Activated CD4-positive, alpha-beta T cell treated with anti-CD3 and anti-CD28 coated beads, Interleukin-2, amount 50 U/mL, for 4 hours (primary cell): ENCODE measurements at regions not wholly inside any gene's neighbourhood (a gene's known extent, or its start where the extent isn't known, plus 50 kb on each side); places are given as distances from the start of the nearest gene placed in this dataset.
A peak's percentile ranks its signal among the peaks of the same experiment; 100 is the strongest.

Experiments used
- DNase-seq, 2 experiments: peaks; one replicate each; pipeline ENCODE4 v3.0.0-alpha.2; 2020

DNA sequence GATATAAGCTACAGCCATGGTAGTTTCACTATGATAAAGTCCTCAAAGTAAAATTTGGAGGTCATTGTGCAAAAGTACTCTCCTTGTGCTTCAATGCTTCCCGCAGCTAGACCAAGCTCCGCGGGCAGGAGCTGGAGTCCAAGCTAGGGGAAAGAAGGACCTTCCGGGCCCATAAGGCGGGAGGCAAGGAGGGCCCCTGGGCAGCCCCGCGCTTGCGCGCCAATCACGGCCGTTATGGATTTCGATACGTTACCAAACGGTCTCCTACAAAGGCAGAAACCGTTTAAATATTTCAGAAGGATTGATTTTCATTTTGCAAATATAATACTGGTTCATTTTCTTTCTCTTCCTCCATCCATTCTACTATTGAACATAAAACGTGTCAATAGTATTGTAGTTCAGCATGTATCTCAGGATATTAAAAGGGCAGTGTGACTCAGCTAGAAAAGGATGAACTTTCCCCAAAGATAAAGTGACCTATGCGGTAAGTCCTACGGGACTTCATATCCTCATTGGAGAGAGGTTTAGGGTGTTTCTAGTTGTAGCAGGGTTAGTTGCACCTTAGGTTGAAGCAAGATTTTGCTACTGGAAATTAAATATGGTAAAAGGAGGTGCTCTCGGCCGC lies 128.0 kb downstream of the KIF20B start:
- no peak for DNase-seq

- DNase-seq, result no peak
Observed at GRCh38 chr10:89829887-89830269, 128.5 kb downstream of the KIF20B start.

GRCh38 chr10:89830624-89831023 lies 129.2 kb downstream of the KIF20B start:
- DNase-seq, result no peak

DNA sequence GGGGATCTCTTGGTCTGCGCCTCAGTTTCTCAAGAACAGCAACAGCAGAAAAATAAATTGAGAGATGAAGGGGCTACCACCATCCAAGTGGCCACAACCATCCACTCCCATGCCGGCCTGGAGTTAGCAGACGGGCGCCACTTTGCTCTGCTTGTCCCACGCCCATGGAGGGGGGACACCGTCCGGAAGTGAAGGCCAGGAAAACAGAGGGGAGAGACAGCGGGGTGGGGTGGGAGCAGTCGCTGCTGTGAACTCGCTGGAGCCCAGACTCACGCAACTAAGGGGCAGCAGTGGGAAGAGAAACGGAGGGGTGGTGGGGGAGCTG lies 135.4 kb downstream of the KIF20B start:
- DNase-seq, result no peak

DNA sequence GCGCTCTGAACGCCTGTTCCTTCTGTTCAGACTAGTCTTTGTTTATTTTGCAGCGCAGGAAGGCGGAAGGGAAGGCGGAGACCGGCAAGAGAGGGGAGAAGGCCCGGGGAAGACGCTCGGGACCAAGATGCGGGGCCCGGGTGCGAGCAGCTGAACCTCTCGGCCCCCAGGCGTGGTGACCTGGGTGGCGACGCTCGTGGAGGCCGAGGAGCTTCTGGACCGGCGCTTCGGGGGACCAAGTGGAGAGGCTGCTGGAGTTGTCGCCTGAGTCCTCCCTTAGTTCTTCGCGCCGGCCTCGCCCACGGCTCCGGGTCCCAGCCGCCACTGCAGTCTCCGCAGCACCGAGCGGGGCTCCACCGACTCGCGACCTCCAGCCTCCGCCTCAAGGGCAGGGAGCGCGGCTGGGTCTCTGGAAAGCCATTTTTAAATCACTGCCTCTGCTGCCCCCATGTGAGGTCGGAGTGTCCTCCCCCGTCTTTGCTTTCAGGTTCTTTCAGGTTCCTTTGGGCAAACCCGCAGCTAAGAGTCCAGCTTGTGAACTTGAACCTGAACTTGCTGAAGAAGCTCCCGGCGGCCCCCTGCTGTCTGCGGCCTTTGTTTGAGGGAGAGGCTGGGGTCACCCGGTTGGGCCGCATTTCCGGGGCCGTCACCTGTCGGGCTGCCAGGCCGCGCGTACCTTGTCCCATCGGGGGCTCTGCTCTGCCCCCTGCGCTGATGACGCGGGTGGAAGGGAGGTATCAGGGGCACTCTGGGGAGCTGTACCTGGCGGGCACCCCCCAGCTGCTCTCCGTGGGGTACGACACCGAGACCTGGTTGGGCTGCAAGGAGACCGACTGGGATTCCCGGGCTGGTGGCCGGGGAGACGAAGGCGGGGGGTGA lies 136.0 kb downstream of the KIF20B start:
- DNase-seq, result peak in 1 of 2 experiments; percentile 9

GRCh38 chr10:89838044-89838615 lies 136.7 kb downstream of the KIF20B start:
- no peak for DNase-seq

- no peak for DNase-seq
Observed at GRCh38 chr10:89845541-89846280, 144.3 kb downstream of the KIF20B start.

- DNase-seq, result no peak
Observed at GRCh38 chr10:89846281-89846630, 144.9 kb downstream of the KIF20B start.

- DNase-seq, result no peak
Observed at GRCh38 chr10:89846786-89847185, 145.4 kb downstream of the KIF20B start.

GRCh38 chr10:89852872-89853271 lies 151.5 kb downstream of the KIF20B start:
- no peak for DNase-seq

- DNase-seq, result no peak
Observed at GRCh38 chr10:89853781-89854191, 152.4 kb downstream of the KIF20B start.

DNA sequence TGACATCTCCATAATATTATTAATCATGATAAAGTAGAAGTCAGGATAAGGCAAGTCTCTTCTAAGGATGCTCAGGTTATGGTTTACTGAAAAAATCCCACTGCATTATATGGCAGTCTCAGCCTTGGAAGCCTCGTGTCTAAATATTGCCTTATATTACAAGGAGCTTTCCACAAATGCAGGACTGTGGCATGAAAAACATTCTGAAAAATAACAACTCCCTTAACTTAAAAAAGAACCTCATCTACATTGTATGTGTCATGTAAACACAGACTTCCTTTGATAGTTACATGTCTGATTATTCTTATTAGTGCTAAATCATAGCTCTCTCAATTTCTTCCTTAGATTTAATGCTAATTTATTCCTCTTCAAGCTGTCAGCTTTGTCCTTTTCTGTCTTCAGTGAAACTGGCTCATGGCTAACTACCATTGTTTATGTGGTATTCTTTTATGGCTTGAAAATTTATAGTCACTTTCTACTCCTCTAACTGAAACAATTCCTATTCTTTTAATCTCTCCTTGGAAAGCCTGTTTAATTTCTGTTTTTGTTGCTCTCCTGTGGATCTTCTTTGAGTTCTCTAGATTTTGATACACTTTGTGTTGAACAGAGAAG lies 156.1 kb downstream of the KIF20B start:
- DNase-seq, result no peak

DNA sequence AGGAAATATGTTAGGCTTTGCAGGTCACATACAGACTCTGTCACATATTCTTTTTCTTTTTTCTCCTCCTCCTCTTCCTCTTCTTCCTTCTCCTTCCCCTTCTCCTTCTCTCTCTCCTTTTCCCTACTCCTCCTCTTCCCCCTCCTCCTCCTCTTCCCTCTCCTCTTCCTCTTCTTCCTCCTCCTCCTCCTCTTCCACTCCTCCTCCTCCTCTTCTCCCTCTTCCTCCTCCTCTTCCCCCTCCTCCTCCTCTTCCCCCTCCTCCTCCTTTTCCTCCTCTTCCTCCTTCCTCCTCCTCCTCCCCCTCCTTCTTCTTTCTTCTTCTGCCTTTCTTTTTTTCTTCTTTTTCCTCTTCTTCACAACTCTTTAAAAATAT lies 159.8 kb downstream of the KIF20B start:
- no peak for DNase-seq

DNA sequence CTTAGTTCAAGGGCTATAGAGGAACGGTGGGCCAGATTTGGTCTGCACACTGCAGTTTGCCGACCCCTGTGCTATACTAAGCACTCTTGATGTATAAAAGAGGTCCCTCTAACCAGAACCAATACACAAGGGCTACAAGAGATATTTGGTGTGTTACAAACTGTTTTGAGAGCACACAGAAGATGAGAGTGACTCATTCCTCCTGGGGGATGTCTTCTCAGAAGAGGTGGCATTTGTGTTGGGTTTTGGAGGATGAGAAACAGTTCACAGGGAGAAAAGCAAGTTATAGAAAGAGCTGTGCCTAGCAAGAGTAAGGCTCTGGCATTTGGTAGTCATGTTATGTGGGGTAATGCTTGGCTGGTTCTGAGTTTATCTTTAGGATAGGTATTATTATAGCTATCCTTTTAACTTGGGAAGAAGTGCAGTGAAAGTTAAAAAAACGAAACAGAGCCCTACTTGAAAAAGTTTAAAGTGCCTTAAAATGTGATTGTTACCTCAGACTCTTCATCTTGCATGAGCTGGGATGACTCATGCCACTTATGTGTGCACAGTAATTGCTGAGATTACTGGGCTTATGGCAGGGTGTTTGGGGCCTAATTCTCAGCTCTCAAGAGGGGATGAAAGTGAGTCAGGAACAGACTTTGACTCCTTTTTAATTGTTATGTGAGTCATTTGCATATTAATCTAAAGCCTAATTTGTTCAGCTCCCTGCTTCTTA lies 160.4 kb downstream of the KIF20B start:
- peak in 1 of 2 experiments; percentile 6 for DNase-seq

GRCh38 chr10:89867964-89868363 lies 166.6 kb downstream of the KIF20B start:
- DNase-seq, result no peak

- no peak for DNase-seq
Observed at GRCh38 chr10:89869180-89869579, 167.8 kb downstream of the KIF20B start.

DNA sequence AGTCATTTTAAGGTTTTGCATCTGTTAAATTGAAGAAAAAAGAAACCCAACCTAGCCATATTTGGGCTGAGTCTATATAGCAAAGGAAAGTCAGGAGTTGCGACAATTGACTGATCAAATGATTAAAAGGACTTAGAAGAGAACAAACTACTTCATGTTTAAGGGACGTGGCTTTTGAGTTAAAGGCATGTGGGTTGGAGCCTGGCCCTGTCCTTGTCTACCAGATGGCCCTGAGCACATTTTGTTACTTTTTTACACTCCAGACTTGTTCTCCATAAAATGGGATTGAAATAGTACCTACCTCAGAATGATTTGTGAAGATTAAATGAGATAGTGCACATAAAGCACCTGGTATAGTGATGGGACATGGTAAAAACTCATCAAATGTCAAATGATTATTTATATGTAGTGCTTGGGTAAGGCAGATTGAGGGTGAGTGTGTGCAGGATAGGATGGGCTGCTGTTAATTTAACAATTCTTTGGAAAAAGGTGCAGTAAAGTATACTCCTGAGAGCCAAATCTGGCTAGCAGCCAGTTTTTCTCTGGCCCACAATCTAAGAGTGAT lies 168.3 kb downstream of the KIF20B start:
- no peak for DNase-seq

DNA sequence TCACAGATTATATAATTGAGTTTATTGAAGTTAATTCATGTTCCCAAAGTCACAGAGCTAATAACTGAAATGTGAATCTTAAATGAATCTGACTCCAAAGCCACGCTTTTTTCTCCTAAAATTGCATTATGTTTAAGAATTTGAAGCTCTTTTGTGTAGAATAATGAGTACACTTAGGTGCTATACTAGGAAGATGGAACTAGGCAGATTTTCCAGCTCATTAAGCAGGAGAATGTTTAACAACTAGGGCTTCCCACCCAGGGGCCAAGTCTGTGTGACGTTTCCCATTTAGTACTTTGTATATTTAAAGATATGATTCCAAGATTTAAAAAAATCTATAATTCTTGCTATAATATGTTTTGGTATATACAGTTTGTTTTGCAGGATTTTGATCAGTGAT lies 169.5 kb downstream of the KIF20B start:
- DNase-seq, result no peak

GRCh38 chr10:89873055-89873454 lies 171.7 kb downstream of the KIF20B start:
- DNase-seq, result no peak

DNA sequence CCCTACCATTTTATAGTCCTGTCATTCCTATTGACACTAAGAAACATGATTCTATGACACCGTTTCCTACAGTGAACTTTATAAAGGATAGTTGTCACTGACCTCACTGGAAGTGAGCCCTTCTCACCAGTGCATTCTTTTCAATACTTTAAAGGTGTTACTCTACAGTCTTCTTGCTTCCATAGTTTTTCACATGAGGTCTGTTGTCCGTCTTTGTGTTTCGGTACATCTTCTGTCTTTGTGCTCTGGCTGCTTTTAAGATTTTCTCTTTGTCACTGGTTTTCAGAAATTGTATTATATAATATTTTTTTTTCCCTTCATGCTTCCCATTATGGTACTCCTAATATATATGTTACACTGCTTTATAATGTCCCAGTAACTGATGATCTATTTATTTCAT lies 174.2 kb downstream of the KIF20B start:
- no peak for DNase-seq

DNA sequence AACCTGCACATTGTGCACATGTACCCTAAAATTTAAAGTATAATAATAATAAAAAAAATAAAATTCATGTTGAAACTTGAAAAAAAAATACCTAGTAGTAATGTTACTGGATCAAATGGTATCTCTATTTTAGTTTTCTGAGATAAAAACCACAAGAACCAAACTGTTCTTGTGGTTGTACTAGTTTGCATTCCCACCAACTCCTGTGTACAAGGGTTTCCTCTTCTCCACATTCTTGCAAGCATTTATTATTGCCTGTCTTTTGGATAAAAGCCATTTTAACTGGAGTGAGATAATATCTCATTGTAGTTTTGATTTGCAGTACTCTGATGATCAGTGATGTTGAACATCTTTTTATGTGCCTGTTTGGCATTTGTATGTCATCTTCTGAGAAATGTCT lies 177.7 kb downstream of the KIF20B start:
- no peak for DNase-seq

DNA sequence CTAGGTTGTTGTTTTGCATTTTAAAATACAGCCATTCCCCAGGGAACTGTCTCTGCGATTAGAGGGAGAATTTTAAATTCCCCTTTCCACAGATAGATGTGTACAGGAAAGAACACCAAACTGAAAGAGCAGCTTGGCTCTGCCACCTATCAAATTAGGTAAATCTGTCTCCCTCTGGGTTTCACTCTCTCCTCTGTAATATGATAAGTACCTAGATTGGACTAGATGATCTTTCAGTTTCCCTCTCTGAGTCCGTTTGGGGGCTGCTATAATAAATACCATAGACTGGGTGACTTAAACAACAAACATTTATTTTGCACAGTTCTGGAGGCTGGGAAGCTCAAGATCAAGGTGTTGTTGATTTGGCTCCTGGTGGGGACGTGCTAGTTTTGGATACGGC lies 186.0 kb downstream of the KIF20B start:
- no peak for DNase-seq
